ENCODE measurements at regions not wholly inside any gene's neighbourhood (a gene's known extent, or its start where the extent isn't known, plus 50 kb on each side); places are given as distances from the start of the nearest gene placed in this dataset.
"Not testable (repeated sequence)": the region's sequence is repeated elsewhere in the genome, so short reads cannot be mapped to it uniquely, and the experiment has no call there.

- H3K4me3 ChIP-seq, result no peak overlapping the region
- no peak for DNase-seq
- TF ChIP-seq, protein P1, sequence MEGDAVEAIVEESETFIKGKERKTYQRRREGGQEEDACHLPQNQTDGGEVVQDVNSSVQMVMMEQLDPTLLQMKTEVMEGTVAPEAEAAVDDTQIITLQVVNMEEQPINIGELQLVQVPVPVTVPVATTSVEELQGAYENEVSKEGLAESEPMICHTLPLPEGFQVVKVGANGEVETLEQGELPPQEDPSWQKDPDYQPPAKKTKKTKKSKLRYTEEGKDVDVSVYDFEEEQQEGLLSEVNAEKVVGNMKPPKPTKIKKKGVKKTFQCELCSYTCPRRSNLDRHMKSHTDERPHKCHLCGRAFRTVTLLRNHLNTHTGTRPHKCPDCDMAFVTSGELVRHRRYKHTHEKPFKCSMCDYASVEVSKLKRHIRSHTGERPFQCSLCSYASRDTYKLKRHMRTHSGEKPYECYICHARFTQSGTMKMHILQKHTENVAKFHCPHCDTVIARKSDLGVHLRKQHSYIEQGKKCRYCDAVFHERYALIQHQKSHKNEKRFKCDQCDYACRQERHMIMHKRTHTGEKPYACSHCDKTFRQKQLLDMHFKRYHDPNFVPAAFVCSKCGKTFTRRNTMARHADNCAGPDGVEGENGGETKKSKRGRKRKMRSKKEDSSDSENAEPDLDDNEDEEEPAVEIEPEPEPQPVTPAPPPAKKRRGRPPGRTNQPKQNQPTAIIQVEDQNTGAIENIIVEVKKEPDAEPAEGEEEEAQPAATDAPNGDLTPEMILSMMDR (IDR thresholded peaks at IDR 0.05), result no peak
- TF ChIP-seq POLR2A (IDR thresholded peaks at IDR 0.05), result no peak
- no peak overlapping the region for H3K27ac ChIP-seq
- H3K4me1 ChIP-seq, result no peaks in the 10 kb centered on the region
- H3K27me3 ChIP-seq, result no peaks in the 10 kb centered on the region
- no peaks in the 10 kb centered on the region for H3K36me3 ChIP-seq
- H3K9me3 ChIP-seq, result no peaks in the 10 kb centered on the region
Measured at GRCh38 chr7:79513261-79513660, 59.8 kb upstream of the MAGI2 start.

DNA sequence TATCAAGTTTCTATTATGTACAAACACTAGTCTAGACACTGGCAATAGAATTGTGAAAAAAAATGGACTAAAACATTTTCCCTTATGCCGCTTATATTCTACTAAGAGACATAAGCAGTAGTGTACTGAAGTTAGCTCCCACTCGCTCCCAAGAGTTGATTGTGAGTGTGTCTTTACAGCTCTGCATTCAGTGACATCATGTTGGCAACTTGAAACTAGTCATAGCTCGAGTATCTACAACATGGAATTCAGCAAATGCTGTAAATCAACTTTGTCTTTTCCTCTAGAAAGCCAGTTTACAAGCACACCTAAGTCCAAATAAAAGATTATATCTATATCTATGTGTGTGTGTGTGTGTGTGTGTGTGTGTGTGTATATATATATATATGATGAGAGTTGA is 58.8 kb upstream of the MAGI2 start:
- Histone ChIP-seq H3K27ac (no peak overlapping the region), H3K27me3 (no peaks in the 10 kb centered on the region), H3K36me3 (no peaks in the 10 kb centered on the region), H3K4me3 (no peak overlapping the region), H3K9me3 (no peaks in the 10 kb centered on the region), H3K4me1 (no peaks in the 10 kb centered on the region)
- TF ChIP-seq, protein P1 (IDR thresholded peaks at IDR 0.05), result no peak
- TF ChIP-seq POLR2A (IDR thresholded peaks at IDR 0.05), result no peak
- no peak for DNase-seq

GRCh38 chr7:79511056-79511455 is 57.6 kb upstream of the MAGI2 start:
- H3K9me3 ChIP-seq, DNase-seq, H3K4me1 ChIP-seq, H3K27ac ChIP-seq, H3K4me3 ChIP-seq, H3K27me3 ChIP-seq, H3K36me3 ChIP-seq: not testable (repeated sequence)

- Histone ChIP-seq H3K27me3 (no peaks in the 10 kb centered on the region), H3K4me1 (no peaks in the 10 kb centered on the region), H3K4me3 (no peak overlapping the region), H3K9me3 (no peaks in the 10 kb centered on the region), H3K36me3 (no peaks in the 10 kb centered on the region), H3K27ac (no peak overlapping the region)
- no peak for DNase-seq
- TF ChIP-seq, protein P1 (IDR thresholded peaks at IDR 0.05), result no peak
- no peak for TF ChIP-seq POLR2A (IDR thresholded peaks at IDR 0.05)
Measured at GRCh38 chr7:79507131-79507530, 53.7 kb upstream of the MAGI2 start.

GRCh38 chr7:79506481-79506880 is 53.0 kb upstream of the MAGI2 start:
- Histone ChIP-seq H3K27me3 (no peaks in the 10 kb centered on the region), H3K27ac (no peak overlapping the region), H3K36me3 (no peaks in the 10 kb centered on the region), H3K9me3 (no peaks in the 10 kb centered on the region), H3K4me1 (no peaks in the 10 kb centered on the region), H3K4me3 (no peak overlapping the region)
- TF ChIP-seq, protein P1 (IDR thresholded peaks at IDR 0.05), result no peak
- no peak for TF ChIP-seq POLR2A (IDR thresholded peaks at IDR 0.05)
- DNase-seq, result no peak

GRCh38 chr7:79504607-79505389 is 51.3 kb upstream of the MAGI2 start:
- no peaks in the 10 kb centered on the region for H3K36me3 ChIP-seq
- H3K4me1 ChIP-seq, result no peaks in the 10 kb centered on the region
- no peak overlapping the region for H3K27ac ChIP-seq
- H3K4me3 ChIP-seq, result no peak overlapping the region
- no peaks in the 10 kb centered on the region for H3K27me3 ChIP-seq
- no peak for TF ChIP-seq POLR2A (IDR thresholded peaks at IDR 0.05)
- TF ChIP-seq, protein P1 (IDR thresholded peaks at IDR 0.05), result no peak
- DNase-seq, result no peak
- no peaks in the 10 kb centered on the region for H3K9me3 ChIP-seq

Small RNA genes lying in the stretch of these regions (small RNA-seq; reads per million reads assigned to genes)
- gene RNA5SP234 (0 reads per million in 2 donors), gene RNU6-849P (0 reads per million in 2 donors)

All from Peyer's patch (tissue), 4 donors.